NCI-H2196 (cell line): ENCODE measurements at regions not wholly inside any gene's neighbourhood (a gene's known extent, or its start where the extent isn't known, plus 50 kb on each side); places are given as distances from the start of the nearest gene placed in this dataset.
"Not testable (repeated sequence)": the region's sequence is repeated elsewhere in the genome, so short reads cannot be mapped to it uniquely, and the experiment has no call there.

Source experiments
- DNase-seq: peaks from one replicate; lab custom pipeline; 2025; ENCODE audit not compliant: unreplicated experiment; lab: John Stamatoyannopoulos, UW

DNA sequence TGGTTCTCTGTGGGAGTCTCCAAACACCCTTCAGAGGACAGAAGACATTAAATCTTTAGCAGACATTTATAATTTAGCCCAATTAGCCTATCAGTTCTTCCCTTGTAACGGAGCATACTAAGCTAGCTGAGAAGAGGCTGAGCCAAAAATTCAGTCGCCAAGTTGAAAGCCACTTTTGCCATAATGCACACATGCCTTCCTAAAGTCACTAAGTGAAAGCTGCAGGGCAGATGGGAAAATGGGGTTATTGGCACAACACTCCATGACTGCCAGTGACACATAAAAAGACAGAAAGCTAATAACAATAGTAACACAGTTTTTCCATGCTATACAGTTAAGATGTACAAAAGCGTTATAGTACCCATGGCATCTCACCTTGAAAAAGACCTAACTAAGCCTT lies 176.2 kb downstream of the DIRAS2 start:
- DNase-seq, result no peak

DNA sequence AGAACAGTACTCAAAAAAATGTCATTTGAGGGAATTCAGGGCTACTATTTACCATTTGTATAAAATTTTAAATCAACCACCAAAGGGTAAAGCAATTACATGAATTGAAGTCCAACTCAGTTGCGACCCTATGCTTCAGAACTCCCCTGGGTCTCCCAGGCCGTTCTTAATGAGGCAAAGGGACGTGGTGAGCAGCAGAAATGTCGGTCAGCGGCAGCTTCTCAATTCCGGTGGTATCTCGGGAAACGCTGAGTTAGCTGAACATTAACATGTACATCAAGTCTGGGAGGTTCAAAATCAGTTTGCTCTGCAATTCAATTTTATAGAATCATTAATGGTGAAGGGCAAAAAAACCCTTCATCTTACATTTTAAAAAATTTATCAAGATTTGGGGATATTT lies 173.2 kb downstream of the DIRAS2 start:
- DNase-seq, result no peak

DNA sequence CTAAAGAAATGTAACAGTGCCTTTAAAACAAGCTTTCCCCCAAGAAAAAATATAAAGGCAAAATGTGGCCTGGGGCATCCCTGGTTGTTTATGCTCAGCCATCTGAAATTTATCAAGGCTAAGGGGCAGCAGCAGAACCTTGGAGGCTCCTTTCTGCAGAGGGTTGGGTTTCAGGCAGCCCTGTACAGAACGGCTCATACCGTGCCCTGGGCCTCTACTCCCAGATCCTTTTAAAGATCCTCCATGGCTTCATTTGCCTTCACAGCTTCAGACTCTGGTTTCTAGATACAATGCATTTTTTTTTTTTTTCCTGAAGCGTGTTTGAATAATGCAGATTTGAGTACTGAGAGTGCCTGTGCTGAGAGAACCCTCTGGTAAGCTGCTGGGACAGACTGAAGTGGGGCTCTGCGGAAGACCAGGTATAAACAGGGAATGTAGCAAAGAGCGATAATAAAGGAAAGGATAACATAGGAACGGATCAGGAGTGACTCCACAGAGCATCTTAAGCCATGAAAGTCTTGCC lies 172.7 kb downstream of the DIRAS2 start:
- DNase-seq, result no peak

DNA sequence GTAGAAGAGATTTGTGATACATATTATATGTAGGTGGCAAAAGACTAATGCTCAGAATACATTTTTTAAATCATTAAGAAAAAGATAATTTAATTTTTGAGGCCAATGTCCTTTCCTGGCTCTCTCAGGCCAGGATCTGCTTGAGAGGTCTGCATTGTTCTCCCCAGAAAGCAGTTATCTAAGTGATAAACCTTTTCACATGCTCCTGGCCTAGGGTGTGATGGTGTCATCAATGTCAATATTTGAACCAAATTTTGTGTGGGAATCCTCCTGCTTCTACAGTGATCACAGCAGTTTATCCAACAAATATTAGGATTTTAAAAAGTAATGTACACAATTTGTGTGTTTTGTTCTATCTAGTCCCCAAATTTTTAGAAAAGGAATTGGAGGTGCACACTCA lies 166.6 kb downstream of the DIRAS2 start:
- DNase-seq, result no peak

DNA sequence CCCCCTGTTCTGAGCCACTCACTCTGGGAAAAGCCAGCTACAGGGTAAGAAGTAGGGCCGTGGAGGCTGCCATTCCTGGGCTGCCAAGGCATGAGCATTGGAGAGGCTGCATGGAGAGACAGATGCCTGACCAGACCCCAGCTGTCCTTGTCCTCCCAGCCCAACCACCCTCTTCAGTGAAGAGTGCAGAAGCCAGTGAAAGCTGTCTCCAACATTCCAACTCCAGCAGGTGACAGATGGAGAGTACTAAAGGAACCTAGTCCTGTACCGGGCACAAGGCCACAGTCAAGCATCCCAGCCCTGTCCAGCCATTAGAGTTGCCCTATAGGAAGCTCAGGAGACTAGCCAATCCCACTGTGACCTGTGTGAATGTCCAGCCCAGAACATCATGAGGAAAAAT lies 165.1 kb downstream of the DIRAS2 start:
- no peak for DNase-seq

DNA sequence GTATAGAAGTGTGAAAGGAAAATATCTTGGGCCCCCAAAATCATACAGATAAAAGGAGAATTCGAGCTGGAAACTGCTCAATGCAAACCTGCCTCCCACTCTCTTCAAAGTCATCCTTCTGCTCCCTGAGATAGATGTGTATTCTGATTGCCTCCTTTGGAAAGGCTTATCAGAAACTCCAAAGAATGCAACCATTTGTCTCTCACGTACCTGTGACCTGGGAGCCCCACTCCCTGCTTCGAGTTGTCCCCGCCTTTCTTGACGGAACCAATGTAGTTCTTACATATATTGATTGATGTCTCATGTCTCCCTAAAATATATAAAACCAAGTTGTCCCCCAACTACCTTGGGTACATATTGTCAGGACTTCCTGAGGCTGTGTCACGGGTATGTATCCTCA lies 163.8 kb downstream of the DIRAS2 start:
- DNase-seq, result no peak

DNA sequence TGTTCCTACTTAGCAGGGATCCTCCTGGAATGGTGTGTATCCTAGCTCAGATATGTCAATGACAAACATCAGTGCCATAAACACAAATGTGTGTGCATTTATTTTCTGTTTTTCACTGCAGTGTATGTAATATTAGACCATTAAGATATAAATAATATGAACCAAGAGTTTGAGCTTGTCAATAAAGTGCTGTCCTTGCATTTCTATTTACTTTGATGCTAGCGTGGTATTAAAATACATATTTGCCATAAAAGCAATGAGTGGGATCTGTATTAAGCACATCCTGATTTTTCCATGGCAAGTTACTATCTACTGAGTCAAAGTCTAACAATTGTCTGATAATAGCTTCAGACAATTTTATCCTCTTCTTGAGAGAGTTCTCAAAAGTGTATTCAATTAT lies 157.6 kb downstream of the DIRAS2 start:
- DNase-seq, result no peak

DNA sequence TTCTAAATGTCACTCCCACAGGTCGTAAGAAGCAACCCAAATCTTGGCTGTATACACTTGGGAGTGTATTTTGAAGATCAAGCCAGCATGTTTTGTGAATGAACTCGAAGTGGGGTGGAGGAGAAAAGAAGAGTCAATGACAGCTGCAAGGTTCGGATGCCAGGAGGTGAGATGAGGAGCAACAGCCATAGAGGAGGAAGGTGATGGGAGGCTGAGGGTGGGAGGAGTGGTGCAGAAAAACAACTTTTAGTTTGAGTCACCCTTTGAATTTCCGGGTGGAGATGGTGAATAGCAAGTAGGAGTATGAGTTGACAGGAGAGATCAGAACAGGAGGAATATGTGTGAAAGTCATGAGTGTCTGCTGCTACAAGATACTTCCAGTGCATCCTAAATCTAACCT lies 153.6 kb downstream of the DIRAS2 start:
- no peak for DNase-seq

DNA sequence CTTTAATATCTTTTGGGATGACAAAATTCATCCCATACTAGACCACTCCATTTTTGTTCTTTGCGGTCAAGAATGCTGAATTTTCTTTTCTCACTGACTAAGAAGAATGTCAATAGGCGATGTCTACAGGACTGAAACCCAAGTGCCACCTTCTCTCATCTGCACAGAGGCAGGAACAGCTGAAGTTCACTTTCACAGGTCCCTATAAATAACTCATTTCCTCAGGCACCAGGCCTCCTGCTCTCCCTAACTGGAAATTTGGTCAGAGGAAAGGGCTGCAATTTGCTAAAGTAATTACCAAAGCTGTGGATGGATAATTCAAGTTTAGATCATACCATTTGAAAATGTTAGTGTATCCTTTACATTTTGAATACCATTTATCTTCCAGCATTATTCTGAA lies 142.9 kb downstream of the DIRAS2 start:
- no peak for DNase-seq

DNA sequence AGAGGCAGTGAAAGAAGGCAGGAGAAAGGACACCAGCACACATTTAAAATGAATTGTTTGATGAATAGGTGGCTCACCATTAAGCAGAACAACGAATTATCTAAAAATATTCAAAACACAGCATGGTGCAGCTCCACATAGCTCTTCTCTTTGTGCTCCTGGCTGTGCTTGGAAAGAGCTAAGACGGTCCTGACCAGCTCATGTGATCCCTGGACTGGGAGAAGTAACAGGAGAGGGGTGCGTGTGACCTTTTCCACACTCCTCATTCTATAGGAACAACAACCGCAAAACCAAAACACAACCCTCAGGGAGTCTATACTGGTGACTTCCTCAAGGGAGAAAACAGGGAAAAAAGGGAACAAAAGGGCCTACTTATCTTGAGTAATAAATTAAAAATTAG lies 140.5 kb downstream of the DIRAS2 start:
- DNase-seq, result no peak

DNA sequence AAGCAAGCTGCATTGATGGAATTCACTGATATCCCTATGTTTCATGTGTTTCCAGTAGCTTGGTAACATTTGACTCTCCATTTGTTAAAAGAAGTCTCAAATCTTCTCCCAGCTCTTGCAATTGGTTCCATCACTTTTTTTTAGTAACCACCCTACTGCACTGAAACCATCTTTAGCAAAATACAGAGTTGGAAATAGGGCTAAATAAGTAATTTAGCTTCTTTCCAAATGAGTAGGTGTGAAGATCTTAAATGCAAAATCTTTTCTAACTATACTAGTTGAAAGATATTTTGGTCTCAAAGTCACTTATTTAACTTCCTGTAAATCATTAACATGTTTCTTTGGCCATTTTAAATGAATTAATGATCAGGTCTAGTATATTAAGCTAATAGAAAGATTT lies 138.1 kb downstream of the DIRAS2 start:
- DNase-seq, result no peak

DNA sequence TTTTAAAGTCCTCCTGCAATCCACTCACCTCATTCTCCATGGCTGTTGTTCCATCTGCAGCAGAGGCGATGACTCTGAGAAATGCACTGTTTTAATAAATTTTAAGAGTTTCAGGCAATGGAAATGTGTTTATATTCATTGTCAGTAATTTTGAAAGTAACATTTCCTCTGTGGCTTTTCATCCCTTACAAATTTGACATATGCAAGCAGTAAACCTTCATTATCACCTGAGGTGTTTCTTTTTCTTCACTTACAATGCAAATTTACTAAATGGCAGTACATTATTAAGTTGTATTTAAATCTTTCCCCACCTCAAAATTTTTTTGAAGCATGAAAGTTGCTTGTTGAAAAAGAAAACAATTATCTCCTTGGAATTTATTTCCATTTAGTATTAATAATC lies 136.9 kb downstream of the DIRAS2 start:
- no peak for DNase-seq

DNA sequence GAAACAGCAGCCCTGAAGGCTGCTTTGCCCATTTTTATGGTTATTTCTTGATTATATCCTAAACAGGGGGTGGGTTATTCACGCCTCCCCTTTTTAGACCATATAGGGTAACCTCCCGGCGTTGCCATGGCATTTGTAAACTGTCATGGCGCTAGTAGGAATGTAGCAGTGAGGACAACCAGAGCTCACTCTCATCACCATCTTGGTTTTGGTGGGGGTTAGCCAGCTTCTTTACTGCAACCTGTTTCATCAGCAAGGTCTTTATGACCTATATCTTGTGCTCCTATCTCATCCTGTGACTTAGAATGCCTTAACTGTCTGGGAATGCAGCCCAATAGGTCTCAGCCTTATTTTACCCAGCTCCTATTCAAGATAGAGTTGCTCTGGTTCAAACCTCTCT lies 136.2 kb downstream of the DIRAS2 start:
- not testable (repeated sequence) for DNase-seq

DNA sequence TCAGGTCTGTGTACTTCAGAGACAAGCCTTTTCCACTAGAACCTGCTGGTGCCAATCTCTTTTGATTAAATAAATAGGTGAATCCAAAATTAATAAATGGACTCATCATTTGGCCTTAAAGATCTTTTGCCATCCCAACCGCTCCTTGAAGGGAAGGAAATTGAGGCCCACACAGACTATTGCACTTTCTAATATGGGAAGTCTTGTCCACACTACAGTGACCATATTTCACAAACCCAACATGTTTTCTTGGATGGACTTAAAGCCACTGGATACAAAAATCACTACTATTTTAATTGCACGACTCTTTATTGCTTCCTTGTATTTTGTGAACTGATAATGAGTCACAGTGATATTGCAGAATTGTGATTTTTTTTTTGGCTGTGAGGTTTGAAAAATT lies 135.0 kb downstream of the DIRAS2 start:
- DNase-seq, result no peak

DNA sequence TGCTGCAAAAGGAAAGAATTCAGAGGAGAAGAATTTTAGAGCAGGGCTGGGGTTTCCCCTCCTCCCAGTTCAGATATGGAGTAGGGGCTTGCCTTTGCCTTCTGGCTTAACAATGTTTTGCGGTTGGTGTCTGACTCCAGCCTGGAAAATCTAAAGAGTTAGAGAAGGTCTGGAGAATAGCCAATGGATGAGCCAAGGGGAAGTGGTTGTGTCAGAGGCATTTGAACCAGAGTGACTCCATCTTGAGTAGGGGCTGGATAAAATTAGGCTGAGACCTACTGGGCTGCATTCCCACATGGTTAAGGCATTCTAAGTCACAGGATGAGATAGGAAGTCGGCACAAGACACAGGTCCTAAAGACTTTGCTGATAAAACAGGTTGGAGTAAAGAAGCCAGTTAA lies 133.7 kb downstream of the DIRAS2 start:
- DNase-seq, result no peak

DNA sequence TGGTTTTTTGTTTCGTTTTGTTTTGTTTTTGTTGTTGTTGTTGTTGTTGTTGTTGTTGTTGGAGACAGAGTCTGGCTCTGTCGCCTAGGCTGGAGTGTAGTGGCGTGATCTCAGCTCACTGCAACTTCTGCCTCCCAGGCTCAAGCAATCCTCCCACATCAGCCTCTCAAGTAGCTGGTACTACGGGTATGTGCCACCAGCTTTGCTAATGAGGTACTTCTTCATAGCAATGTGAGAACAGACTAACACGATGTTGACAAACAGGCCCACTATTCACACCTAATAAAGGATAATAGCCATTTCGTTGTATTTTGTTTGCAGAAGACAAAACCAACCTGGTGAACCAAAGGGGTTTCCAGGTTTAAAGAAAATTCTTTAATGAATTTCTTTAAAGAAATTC lies 130.9 kb downstream of the DIRAS2 start:
- no peak for DNase-seq

DNA sequence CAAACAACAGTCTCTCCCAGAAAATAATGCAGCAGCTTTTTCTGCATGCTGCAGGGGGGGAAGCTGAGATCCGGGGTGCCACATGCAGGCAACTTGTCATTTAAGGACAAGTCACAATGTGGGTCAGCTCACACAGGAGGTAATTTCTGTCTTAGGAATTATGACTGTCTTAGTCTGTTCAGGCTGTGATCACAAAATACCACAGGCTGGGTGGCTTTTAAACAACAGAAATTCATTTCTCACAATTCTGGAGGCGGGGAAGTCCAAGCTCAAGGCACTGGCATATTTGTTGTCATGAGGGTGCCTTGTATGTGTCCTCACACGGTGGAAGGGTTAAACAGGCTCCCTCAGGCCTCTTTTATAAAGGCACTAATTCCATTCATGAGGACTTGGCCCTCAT lies 127.7 kb downstream of the DIRAS2 start:
- DNase-seq, result no peak

DNA sequence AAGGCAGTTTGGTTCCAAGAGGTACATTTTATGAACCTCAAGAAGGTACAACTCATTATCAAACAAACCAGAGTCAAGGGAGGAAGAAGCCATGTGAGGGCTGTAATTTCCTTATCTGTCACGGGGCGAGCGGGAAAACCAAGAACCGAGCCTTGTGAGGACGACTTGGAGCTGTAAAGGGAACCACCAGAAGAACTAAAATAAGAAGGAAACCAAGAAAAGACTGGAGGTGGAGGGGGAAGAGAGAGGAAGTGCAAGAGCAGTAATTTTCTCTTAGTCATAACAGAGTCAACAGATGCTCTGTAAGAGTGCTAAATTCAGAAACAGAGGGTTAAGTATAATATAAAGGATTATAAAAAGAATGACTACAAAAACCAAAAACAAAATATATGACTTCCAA lies 127.1 kb downstream of the DIRAS2 start:
- no peak for DNase-seq

DNA sequence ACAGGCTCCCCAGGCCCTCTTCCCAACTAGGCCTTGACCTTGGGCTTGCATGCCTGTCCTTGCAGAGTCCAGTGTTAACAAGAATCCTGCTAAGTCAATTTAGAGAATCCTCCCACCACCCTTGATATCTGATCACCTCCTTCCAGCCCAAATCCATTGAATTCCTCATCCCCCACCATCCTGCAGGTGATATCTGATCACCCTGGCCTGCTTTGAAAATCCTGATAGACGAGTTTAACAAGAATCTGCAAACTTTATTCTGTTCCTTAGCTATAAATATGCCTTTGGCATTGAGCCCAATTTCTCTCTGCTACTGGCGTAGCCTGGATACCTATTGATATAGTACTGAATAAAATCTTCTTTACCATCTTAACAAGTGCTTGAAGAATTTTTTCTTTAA lies 125.5 kb downstream of the DIRAS2 start:
- DNase-seq, result no peak

DNA sequence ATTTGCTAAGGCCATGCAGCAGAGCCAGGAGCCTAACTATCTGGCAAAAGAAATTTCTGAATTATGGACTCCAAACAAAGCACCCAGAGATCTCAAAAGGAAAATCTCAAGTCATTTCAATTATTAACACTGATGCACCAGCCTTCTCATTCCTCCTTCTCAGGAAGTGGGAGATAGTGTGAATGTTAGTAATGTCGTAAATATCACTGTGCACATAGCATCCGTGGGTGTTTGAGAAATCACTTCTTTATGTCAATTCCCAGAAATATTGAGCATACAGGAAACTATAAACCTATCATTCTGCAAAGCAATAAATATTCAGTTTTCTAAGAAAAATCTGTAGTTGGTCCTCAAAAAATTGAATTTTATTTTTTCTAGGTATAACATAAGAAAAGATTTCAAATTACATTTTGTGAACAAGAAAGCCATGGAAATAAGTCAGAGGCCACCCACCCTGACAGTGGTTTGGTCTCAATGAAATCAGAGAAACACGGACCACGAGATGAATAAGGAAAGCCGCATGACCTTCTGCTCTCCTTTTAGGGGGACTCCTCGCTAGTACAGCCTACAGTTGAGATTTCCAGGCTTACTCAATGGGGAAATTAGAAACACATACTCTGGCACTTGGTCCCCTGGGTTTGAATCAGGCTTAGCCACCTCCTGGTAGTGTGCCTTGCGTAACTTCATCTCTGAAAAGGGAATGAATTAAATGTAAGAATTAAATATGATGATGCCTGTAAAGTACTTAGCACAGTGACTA lies 120.6 kb downstream of the DIRAS2 start:
- no peak for DNase-seq

DNA sequence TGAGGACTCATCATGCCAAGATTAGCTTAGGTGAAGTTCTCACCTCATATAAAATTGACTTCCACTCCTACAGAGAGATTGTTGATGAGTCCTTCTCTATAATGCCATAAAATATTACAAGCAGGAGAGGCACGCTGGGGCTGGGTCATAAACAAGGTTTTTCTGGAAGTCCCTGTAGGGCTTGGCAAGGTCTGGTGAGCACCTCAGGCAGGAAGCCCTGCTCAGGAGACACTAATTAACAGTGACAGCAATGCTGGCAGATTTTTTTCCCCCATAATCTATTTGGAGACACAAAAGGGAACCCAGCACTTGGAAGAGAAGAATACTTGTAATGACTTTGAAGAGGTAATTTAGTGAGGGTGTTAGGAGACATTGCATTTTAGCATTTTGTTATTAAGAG lies 118.7 kb downstream of the DIRAS2 start:
- no peak for DNase-seq

DNA sequence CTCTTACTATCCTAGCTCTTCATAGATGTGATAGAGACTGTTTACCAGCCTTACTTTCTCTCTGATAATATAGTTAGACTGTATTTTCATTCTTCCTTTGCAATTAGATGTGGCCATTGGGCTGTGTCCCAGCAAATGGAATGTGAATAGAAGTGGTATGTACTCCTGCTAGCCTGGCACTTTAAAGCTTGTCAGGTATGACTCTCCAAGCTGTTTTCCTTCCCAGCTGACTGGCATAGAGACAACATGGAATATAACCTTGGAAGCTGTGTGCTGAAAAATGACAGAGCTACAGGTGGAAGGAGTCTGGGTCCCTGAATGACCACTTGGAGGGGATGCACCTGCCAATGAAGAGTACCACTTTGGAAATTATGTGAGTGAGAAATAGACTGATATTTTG lies 116.2 kb downstream of the DIRAS2 start:
- DNase-seq, result no peak

DNA sequence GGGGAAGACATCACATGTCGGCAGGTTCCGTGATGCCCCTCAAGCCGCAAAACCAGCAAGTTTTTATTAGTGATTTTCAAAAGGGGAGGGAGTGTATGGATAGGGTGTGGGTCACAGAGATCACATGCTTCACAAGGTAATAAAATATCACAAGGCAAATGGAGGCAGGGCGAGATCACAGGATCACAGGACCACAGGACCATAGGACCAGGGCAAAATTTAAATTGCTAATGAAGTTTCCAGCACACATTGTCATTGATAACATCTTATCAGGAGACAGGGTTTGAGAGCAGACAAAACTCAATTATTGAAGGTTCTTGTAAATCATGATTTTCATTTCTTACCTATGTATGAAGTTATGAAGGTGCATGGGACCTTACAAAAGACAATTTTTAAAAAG lies 106.5 kb downstream of the DIRAS2 start:
- DNase-seq, result not testable (repeated sequence)
